ENCODE measurements at regions not wholly inside any gene's neighbourhood (a gene's known extent, or its start where the extent isn't known, plus 50 kb on each side); places are given as distances from the start of the nearest gene placed in this dataset.

GRCh38 chr10:83562381-83562780, 576.9 kb upstream of the GHITM start:
- no peak for TF ChIP-seq POLR2A (IDR thresholded peaks at IDR 0.05; ENCODE audit: low read depth, low read length)
- TF ChIP-seq POLR2AphosphoS5 (IDR thresholded peaks at IDR 0.05; ENCODE audit: low read depth, low read length): no peak
